Epithelial cell of proximal tubule (primary cell): ENCODE measurements at regions not wholly inside any gene's neighbourhood (a gene's known extent, or its start where the extent isn't known, plus 50 kb on each side); places are given as distances from the start of the nearest gene placed in this dataset.

ENCODE experiments used
- DNase-seq: peaks from one replicate; pipeline ENCODE4 v3.0.0-alpha.2; 2011; ENCODE audit warnings: low read depth
- H3K4me3 ChIP-seq: 2 replicates; pipeline ENCODE4 v1.5.1; 2011; ENCODE audit warnings: low read depth, mild to moderate bottlenecking, low read length
- CTCF ChIP-seq: conservative IDR thresholded peaks from 2 replicates; pipeline ENCODE4 v1.5.1; 2012; ENCODE audit warnings: low read depth, mild to moderate bottlenecking, low read length

GRCh38 chr4:93888308-93888707, 59.8 kb downstream of the ATOH1 start:
- TF ChIP-seq CTCF: no peak
- DNase-seq: no peak
- H3K4me3 ChIP-seq: no peak overlapping the region

GRCh38 chr4:93888768-93889167, 60.2 kb downstream of the ATOH1 start:
- DNase-seq: no peak
- H3K4me3 ChIP-seq: no peak overlapping the region
- TF ChIP-seq CTCF: no peak

- no peak for TF ChIP-seq CTCF
- no peak overlapping the region for H3K4me3 ChIP-seq
- DNase-seq: no peak
Measured at GRCh38 chr4:93891244-93891643, 62.7 kb downstream of the ATOH1 start.

- TF ChIP-seq CTCF: no peak
- DNase-seq: no peak
- no peak overlapping the region for H3K4me3 ChIP-seq
Measured at GRCh38 chr4:93894995-93895394, 66.4 kb downstream of the ATOH1 start.

- TF ChIP-seq CTCF: no peak
- H3K4me3 ChIP-seq: no peak overlapping the region
- DNase-seq: no peak
Measured at GRCh38 chr4:93896516-93896915, 68.0 kb downstream of the ATOH1 start.

GRCh38 chr4:93897559-93897958, 69.0 kb downstream of the ATOH1 start:
- peak; percentile 31 for TF ChIP-seq CTCF
- DNase-seq: no peak
- H3K4me3 ChIP-seq: no peak overlapping the region

GRCh38 chr4:93908778-93909177, 80.2 kb downstream of the ATOH1 start:
- DNase-seq: no peak
- H3K4me3 ChIP-seq: no peak overlapping the region
- TF ChIP-seq CTCF: no peak
